ENCODE measurements at regions not wholly inside any gene's neighbourhood (a gene's known extent, or its start where the extent isn't known, plus 50 kb on each side); places are given as distances from the start of the nearest gene placed in this dataset.

DNA sequence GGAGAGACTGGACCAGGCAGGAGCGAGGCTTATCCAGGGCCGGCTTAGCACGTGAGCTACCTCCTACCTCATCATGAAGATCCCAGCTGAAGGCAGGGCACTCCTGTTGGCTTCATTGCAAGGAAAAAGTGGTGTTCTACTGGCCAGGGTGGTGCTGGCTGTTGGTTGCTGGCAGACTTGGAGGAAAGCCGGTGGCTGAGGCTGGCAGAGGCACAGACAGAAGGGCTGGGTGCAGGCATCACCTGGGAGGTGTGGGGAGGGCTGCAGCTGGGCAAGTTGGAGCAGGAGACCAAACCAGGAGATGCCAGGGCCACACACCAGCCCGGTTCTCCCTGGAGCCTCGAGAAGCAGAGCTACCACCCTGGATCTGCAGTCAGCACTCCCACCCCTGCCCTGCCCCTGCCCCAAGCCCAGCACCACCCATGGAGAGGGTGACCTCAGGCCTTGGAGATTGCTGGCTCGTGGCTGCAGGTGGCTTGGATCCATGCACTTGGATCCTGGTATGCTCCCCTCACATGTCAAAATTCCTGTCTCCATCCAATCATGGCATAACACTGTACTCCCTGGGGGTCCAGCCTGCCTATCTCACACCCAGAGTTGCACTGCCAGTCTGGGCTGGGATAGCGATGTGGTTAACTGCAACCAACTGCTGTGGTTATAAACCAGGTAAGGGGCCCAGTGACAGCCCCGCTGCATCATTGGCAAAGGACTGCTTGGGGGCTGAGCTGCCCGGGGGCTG is 49.7 kb downstream of the GLI2 start:
- no peak for DNase-seq

DNA sequence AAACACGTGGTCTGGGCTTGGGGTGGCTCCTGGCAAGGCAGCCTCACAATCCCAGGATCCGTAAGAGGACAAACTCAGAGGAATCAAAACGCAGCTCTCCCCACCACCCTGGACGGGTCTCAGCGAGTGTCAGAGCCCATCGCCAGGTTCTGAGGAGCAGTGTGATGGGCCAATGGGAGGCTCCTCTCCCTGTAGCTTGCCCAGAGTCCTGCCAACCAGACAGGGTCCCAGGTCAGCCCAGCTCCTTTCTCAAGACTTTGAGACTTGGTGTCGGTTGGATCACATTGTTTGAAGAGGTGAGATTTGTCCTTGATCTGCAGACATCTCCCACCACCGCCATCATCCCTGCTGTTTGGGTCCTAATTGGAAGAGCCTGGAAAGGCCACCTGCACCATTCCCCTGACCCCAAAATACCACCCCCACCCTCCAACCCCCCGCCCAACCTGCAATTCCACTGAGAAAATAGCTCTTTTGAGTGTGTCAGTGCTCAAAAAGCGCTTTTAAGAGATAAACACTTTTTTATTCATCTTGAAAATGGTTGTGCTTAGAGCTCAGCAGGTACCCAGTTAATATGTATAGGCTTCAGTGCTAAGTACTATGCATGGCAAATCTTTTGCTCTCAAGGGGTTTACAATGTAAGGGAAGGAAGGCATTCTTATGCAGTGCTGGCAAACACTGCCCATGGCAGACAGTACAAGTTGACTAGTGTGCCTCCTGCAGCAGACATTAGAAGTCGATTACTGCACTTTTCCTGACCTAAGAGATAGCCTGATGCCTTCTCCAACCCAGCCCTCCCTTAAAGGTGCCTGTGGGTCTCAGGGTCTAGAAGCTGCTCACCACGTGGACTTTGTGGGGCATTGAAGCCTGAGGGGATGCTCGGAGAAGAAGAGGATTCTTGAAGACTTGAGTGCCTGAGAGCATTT is 50.6 kb downstream of the GLI2 start:
- no peak for DNase-seq

DNA sequence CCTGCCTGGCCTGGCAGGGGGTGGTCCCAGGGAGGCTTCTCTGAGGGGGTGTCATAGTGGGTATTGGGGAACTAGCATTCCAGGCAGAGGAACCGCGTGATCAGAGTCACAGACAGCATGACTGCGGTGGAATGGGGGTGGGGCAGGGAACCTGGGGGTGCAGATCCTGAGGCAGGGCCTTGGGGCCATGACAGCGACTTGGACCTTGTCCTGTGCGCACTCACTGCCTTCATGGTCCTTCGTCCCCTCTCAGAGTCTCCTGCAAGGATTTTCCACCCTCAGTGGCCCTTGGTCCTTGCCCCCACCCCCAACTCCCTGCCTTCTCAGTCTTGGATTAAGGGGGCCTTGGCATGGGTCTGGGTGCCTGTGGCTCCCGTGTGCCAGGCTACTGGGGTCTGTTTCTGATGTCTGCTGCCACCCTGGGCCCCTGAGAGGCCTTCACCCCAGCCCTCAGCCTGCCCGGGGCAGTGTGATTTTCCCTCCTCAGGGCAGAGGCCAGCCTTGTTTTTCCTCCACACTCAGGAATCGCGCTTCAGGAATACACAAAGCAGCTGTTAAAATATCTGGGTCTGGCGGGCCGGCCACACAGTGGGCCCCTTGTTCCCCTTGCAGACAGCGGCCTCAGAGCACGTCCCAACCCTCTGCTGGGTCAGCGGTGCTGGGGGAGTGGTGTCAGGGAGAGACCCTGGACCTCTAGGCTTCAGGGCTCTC is 51.6 kb downstream of the GLI2 start:
- no peak for DNase-seq

DNA sequence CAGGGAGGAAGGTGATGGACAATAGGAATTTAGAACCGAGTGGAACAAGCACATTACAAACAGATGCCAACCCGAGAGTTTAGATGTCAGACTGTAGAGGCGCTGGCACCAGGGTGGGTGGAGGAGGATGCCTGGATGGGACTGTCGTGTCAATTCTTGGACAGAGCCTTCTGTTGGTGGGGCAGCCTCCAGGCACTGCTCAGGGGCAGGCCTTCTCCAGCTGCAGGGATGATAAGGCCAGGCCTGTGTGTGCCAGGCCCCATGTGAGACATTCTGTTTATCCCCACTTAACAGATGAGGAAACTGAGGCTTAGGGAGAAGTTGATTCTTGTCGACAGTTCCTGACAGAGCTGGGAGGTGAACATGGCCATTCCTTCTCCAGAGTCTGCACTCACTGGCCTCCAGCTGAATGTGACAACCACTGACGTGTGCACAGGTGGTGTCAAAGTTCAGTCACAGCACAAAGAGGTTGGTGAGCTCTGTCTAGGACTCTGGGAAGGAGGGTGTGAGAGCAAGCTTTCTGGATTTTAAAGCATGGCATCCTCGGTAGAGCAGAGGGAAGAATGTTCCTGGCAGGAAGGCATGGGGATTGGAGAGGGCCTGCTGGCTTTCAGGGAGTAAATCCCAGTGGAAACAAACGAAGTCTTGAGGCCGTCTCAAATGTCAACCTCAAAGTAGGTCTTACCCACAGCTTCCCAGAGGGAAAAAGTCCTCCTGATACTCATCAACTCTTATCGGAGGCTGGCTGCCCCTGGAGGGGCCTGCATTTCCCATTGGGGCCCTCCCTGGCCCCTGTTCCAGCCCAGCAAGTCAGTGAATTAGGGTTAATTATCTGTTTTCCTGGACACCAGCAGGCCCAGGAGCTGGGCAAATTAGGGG is 52.4 kb downstream of the GLI2 start:
- DNase-seq, result no peak

DNA sequence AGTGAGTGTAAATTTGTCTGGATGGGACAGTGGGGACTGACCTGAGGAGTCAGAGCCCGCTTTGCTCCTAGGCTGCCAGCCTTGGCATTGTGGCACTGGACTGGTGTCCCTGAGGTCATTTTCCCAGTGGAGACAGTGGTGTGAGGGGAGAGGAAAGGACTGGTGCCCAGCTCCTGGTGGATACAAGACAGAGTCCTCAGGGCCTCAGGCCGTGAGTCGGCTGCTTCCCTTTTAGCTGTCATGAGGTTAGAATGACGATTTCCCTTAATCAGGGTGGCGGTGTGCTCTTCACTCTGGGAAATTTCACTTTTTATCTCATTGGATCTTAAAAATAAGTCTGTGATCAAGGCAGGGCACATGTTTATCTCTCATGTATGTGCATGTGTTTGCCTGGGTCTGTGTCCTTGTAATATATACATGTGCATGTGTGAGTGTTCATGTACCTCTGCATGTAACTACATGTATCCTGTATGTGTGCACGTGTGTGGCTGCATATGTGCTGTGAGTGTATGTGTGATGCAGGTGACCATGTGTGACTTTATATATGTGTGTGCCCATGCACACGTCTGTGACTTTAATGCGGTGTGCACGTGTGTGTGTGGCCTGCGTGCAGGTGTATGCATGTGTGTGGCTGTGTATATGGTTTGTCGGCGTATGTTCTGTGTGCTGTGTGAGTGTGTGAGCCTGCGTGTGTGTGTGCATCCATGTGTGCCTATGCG is 55.7 kb downstream of the GLI2 start:
- no peak for DNase-seq

DNA sequence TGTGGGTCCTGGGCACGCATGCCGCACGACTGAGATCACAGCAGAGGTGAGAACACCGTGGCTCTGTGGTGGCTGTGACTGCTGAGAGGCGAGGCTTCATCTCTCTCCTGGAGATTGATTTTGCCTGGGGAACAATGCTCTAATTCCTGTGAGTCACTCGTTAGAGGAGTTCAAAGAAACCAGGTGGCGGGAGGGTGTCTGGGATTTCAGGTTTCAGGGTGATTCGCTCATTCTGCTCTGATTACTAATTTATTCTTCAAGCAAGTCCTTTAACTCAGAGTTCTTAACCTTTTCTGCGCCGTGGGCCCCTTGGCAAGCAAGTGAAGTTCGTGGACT is 56.3 kb downstream of the GLI2 start:
- DNase-seq, result no peak

DNA sequence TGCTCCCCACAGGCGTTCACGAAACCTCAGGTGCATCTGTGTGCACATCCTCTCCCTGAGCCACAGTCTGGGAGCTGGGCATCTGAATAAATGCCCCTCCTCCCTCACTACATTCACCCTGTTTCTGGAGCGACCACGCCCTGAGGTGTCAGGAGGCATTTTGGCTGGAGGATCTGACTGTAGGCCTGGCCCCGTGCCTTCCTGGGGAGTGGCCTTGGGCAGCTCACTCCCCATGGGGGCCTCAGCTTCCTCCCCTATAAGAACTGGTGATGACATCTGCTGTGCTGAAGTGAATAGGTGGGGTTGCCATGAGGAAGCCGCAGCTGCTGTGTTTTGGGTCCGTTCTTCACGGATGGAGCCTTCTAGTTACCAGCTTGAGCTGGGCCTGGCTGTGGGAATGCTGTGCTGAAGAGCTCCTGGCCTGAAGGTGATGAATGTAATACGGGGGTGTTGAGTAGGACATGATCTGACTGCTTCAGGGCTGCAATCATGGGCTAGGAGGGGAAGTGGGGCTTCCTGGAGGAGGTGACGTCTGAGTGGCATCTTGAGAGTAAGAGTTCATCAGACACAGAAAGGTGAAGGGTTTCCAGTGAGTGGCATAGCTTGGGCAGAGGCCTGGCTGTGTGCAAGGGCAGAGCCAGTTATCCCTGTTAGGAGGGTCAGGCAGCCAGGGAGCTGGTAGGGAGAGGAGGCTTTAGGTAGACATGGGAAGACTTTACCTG is 58.2 kb downstream of the GLI2 start:
- DNase-seq, result no peak

DNA sequence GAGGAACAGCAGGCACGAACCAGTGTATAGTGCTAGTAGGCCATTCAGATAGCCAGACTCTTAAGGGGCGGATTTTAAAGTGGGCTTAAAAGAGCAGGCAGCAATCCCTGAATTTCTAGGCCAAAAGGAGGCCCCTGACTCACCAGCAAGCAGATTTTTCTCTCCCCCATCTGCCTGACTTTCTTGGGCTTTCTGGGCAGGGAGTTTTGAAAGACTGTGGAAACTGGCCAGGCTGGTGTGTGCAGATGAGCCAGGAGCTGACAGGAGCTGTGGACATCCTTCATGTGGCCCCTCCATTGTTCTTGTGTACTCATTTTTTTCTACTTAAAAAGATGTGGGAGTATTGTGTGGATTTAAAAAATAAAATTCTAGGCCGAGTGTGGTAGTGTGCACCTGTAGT is 59.0 kb downstream of the GLI2 start:
- DNase-seq, result no peak

DNA sequence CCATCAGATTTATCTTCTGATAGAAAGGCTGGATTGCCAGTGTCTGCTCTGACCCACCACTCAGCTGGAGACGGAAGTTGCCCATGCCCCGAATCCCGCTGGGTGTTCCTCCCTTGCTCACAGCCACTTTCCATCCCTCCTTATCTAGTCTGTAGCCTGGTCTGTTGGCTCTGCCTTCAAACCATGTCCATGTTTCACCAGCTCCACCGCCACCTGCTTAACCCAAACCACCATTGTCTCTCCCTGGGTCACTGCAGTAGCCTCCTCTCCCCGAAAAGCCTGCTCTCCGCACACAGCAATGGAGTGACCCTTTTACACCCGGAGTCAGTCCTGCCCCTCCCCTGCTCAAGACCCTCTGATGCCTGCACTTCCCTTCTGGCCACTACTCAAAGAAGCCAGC is 60.4 kb downstream of the GLI2 start:
- DNase-seq, result no peak

DNA sequence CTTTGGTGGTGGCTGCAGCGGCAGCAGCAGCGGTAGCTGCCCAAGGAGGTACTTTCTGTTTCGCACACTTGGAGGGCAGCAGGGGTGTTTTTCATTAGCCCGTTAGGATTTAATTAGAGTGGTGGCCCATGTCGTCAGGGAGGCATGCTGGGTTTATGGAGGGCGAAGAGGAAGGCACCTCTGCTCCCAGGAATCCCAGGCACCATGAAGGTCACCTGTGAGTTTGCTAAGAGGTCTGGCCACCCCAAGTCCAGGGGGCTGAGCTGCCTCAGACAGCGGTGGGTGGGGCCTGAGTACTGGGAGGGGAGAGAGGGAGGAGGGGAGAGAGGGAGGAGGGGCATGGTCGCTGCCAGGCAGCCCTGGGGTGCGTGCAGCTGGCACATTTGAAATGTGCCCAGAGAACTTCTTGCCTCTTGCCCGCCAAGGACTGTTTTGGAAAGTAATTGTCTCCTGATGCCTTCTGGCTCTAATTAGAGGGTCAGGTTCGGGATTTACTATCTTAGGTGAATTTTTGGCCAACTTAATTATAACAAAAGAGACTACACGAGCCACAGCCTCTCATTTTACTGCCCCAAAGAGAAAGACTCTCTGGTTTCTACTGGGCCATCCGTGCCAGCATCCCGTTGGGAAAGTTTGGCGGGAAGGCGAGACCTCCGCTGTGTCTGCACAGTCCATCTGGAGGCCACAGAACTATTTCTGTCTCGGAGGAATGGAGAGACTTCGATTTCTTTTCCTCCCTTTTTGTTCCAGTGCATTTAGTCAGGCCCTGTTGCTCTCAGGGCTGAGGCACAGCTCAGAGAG is 62.0 kb downstream of the GLI2 start:
- DNase-seq, result no peak

DNA sequence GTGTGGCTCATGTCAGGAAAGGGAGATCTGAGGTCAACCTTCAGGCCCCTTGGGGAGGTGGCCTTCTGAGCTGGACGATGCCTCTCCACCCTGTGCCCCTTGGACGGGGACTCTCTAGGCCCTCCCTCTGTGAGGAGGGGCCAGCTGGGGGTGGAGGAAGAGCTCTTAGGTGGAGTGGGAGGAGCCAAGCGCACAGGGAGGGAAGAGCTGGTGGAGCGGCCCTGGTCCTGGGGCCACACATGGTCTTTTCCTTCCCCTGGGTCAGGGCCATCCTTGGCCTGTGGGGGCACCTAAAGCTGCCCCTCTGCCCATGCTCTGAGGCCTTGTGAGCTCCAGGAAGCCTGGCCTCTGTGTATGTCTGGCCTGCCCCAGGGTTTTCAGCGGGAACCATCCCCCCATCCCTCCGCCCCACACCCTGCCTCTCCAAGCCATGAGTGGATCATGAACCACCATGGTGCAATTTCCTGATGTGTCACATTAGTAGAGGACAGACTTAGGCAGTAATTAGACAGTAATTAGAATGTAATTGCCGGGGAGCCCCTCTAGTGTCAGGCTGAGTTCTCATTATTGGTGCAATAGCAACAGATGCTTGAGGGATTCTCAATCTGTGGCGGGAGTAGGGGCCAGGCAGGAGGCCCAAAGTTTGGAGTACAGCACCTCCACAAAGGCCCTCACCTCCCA is 63.0 kb downstream of the GLI2 start:
- DNase-seq, result no peak

DNA sequence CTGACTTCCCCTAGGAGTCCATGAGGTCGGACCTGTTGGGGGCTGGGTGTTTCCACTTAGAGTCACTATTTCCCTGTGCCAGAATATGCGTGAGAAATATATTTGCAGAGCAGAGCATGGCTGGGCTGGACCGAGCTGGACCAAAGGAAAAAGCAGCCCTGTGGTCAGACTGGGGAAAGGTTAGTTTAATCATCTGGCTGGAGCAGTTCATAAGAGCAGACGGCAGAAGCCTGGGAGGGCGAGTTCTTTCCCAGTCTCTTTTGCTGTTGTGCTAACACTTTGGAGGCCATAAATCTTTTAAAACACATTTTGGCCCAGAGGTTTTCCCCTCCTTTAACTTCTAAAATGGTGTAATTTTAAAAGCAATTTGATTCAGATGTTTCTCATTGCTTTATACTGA is 66.5 kb downstream of the GLI2 start:
- no peak for DNase-seq

DNA sequence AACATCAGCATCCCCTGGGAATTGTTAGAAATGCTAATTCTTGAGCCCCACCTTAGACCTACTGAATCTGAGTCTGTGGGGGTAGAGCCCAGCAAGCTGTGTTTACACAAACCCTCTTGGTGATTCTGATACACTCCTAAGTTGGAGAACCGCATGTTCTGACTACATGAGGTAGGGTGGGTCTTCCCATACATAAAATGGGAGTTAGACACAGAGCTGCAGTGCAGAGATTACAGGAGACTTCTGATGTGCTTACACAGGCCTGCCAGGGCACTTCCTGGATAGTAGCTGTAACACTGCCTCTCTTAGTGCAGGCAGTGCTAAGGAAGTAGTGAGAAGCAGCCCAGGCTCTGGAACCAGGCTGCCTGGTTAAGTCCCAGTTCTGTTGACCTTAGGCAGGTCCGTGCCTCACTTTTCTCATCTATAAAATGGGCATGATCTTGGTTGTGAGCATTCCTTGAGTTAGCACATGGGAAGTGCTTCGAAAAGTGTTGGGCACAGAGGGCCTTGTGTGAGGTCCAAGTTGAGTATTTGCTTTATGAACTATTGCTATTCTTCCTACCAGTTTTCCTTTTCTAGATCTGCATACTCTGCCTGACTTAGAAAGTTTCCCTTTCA is 67.3 kb downstream of the GLI2 start:
- no peak for DNase-seq

DNA sequence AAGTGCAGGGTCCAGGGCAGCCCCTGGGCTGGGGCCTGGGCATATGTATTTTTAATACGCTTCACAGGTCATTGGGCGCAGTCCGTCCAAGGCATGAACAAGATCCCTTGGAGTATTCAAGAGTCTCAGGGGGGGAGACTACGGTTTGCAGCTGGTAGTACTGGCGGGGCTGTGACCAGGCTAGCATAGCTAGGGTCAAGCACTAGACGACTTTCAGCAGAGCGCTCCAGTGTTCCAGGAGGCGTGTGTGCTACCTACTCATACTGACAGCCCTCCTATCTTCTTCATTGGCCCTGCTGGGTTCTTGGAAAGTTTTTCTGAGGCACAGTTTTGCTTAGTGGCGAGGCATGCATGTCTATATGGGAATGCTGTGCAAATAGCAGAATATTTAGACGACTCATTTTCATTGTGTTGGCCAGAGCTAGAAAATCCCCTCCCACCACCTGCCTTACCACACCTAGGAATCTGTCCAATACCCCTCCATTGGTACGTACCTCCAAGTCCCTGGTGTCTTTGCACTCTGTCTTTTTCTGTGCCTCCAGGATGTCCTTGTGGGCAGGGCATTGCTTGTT is 68.2 kb downstream of the GLI2 start:
- DNase-seq, result no peak

DNA sequence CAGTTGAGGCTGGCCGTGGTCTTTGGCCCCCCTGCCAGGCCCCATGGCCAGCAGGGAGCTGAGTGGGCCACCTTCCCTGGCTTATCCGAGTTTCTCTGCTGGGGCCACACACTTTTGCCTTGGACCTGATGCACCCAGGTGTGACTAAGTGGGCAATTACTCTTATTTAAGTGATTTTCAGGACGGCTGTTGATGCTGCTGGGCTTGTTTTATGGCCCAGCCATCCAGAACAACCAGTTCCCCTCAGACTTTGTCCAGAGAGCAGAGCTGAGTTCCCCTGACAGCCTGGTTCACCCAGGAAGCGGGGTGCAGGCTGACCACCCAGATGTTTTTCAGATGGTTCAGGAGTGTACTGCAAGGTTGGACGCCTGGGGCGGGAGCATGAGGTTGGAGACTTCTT is 68.8 kb downstream of the GLI2 start:
- DNase-seq, result no peak

DNA sequence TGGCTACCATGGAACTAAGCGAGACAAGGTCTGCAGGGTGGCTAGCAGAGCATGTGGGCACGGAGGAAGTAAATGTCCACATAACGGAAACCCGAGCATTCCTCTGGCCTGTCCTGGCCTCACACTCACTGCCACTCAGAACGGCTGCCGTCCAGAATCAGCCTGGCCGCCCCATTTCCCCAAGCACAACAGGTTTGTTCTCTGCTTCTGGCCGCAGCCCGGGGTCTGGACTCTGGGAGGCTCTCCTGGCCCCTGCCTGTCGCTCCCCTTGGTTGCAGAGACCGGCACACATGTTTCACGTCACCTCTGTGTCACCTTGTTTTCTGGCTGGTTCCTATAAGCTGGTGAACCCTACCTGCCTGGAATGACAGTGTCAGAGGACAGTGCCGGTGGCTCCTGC is 69.3 kb downstream of the GLI2 start:
- no peak for DNase-seq

DNA sequence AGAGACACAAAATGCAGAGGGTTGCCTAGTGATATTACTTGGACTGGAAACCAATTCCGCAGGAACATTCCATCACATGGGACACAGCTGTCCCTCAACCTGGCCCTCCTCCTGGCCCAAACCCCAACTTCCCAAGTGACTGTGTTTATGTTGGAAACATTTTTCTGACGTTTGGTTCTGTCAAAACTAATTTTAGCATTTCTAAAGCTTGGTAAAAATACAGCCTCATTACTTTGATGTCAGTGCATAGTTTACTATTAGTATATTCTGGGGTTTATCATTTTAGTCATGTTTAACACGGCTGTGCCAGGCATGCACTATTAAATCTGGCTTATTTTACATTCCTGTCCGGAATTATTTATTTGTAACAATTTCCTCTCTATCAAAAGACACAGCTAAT is 69.9 kb downstream of the GLI2 start:
- DNase-seq, result no peak

DNA sequence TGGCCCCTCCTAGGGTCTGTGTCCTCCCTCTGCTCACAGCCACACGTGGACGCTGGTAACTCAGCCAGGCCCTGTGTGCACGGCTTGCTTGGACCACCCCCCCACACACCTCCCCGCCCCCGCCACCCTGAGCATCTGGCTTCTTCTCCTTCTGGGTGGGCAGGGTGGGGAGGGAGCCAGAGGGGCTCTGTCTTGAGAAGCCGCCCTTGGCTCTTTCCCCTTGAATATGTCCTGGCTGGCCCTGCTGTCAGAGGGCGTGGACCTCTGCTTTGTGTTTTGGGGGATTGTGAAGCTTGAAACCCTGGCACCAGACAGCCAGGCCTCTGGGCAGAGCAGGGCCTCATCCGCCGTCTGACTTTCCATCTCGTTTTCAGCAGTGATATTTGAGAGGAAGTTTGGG is 72.1 kb downstream of the GLI2 start:
- DNase-seq, result no peak

DNA sequence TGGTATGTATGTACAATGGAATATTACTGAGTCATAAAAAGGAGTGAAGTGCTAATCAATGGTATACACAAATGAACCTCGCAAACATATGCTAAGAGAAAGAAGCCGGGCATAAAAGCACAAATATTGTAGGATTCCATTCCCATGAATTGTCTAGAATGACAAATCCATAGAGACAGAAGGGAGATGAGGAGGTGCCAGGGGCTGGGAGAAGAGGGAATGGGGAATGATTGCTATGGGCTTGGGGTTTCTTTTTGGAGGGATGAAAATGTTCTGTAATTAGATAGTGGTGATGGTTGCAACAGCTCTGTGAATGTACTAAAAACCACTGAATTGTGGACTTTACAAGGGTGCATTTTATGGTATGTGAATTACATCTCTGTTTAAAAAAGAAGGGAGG is 73.5 kb downstream of the GLI2 start:
- DNase-seq, result no peak

All from activated naive CD4-positive, alpha-beta T cell treated with Interleukin-2 at 50 U/mL for 16 hours (primary cell).